Activated T-helper 2 cell treated with anti-CD3 and anti-CD28 coated beads, Interferon-gamma antibody, Interleukin-2, Interleukin-4, amounts not matched to agents 10 μg/mL and 5 μg/mL and 100 μg/mL, durations not matched to agents 14 hours and 24 hours and 36 hours (primary cell): ENCODE measurements at regions not wholly inside any gene's neighbourhood (a gene's known extent, or its start where the extent isn't known, plus 50 kb on each side); places are given as distances from the start of the nearest gene placed in this dataset.

ENCODE experiments used
- DNase-seq: peaks from one replicate; pipeline ENCODE4 v3.0.0; 2021; ENCODE audit warnings: low spot score
- H3K27ac Mint-ChIP-seq: one replicate; pipeline ENCODE4 v1.8.0; 2021; ENCODE audit warnings: mixed read lengths
- H3K27me3 Mint-ChIP-seq: one replicate; pipeline ENCODE4 v1.8.0; 2021; ENCODE audit warnings: low read depth, mixed read lengths
- H3K36me3 Mint-ChIP-seq: one replicate; pipeline ENCODE4 v1.8.0; 2021; ENCODE audit warnings: low read depth, mixed read lengths
- H3K4me1 Mint-ChIP-seq: one replicate; pipeline ENCODE4 v1.8.0; 2021; ENCODE audit warnings: low read depth, mixed read lengths
- H3K4me3 Mint-ChIP-seq: one replicate; pipeline ENCODE4 v1.8.0; 2021; ENCODE audit warnings: low read depth, mild to moderate bottlenecking, moderate library complexity, mixed read lengths
- H3K9me3 Mint-ChIP-seq: one replicate; pipeline ENCODE4 v1.8.0; 2021; ENCODE audit warnings: mixed read lengths
- intact Hi-C: fragments of 100-400 bp; cut with micrococcal nuclease; formaldehyde crosslinking; loops from one replicate; pipeline ENCODE4 v1.15.1; 2023

DNA sequence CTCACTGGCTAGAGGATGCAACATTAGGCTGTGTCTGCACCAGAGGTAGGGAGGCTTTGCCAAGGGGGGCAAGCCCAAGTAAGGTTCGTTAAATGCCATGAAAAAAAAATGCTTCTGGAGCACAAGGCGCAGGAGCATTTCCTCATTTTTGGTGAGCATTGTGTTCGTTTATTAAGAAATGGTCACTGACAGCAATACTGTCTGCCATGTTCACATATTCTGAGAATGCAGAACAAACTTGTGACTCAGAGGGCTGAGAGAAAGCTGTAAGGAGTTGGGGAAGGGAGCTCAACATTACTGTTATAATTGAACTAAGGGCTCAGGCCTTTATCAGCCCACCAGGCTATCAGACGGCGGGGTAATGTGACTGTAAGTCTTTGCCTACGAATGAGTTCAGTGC is 465.4 kb upstream of the BTBD3 start:
- Mint-ChIP-seq H3K4me3 (no peak overlapping the region), H3K9me3 (no peaks in the 10 kb centered on the region), H3K27me3 (no peaks in the 10 kb centered on the region), H3K4me1 (peaks cover 2% of the 10 kb centered on the region), H3K36me3 (no peaks in the 10 kb centered on the region), H3K27ac (no peak overlapping the region)
- intact Hi-C loops: no loop called here
- no peak for DNase-seq

GRCh38 chr20:11453430-11453829 is 464.3 kb upstream of the BTBD3 start:
- no peaks in the 10 kb centered on the region for H3K36me3 Mint-ChIP-seq
- no peak overlapping the region for H3K4me3 Mint-ChIP-seq
- intact Hi-C loops: no loop called here

DNA sequence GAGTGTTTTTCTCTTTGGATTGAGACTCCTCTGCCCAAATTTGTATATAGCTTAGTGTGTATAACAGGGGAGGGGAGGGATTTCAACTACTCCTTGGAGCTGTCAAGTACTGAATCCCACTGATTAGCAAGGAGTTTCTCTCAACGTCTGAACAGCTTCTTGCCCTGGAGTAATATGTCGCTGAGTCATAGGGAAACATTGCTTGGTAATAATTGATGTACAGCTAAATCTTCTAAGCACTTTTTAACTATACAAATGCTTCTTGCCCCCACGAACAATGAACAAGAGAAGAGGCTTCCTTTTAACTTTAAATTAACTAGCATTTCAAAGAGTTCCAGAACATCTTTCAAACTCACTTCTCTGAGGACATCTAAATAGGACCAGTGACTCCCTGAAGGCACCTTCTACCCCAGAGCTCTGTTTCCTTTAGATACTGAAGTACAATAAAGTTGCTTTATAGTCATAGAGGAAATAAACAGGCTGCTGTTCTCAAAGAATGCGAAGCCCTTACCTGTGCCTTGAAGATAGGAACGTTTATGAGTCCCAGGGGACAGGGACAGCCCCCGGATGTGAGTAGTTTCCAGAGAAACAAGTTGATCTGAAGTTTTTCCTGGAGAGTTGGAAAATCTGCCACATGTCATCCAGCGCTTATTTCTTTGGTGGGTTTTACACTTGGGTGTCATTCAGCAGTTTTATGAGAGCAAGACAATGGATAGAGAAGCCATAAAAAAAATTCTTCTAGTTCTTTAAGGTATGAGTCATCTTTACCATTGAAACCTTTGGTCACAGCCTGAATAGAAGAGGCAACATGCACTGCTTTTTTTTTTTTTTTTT is 462.5 kb upstream of the BTBD3 start:
- no peaks in the 10 kb centered on the region for H3K9me3 Mint-ChIP-seq
- H3K27me3 Mint-ChIP-seq: no peaks in the 10 kb centered on the region
- no peak overlapping the region for H3K27ac Mint-ChIP-seq
- H3K4me3 Mint-ChIP-seq: no peak overlapping the region
- intact Hi-C loops: no loop called here
- H3K36me3 Mint-ChIP-seq: no peaks in the 10 kb centered on the region
- peaks cover 2% of the 10 kb centered on the region for H3K4me1 Mint-ChIP-seq
- DNase-seq: no peak

More at GRCh38 chr20:11453430-11453829, 464.3 kb upstream of the BTBD3 start:
- Mint-ChIP-seq H3K4me1 (peaks cover 2% of the 10 kb centered on the region), H3K9me3 (no peaks in the 10 kb centered on the region), H3K27me3 (no peaks in the 10 kb centered on the region), H3K27ac (no peak overlapping the region)
- DNase-seq: no peak

- Mint-ChIP-seq H3K27ac (no peak overlapping the region), H3K4me3 (no peak overlapping the region), H3K36me3 (no peaks in the 10 kb centered on the region), H3K9me3 (no peaks in the 10 kb centered on the region), H3K27me3 (no peaks in the 10 kb centered on the region), H3K4me1 (peaks cover 2% of the 10 kb centered on the region)
- DNase-seq: no peak
- intact Hi-C loops: no loop called here
Measured at GRCh38 chr20:11457488-11457887, 460.2 kb upstream of the BTBD3 start.

DNA sequence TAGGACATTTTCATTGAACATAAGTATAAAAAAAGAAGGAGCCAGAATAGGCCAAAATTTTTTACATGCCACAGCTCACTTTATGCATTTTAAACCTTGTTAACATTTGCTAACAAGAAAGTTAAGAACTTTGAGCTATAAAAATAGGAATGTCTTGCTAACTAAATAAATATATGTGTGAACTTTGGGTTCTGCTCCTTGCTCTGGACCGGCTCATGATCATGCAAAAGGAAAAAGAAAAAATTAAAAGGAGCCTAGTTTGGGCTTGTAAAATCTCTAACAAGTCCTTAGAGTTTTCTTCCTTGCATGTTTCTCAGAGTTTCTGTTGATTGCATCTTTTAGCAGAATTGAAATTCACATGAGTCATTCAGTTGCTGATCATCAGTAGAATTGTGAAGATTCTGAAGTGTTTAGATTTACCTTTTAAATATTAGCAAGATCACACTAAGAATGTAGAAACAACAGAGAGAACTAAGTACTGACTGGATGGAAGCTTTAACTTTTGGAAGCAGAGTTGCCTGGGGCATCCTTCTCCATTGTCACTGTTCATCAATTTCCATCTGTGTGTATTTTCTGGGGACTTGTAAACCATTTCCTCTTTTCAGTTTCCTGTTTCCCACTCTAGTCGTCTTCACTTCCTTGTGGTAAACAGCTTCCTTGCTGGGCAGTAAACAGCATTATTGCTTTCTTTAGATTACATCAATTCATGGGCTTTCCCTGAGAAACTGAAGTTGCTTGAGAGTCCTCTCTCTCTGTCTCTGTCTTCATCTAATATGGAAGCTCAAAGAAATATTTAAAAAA is 458.4 kb upstream of the BTBD3 start:
- no peak for DNase-seq
- Mint-ChIP-seq H3K4me3 (no peak overlapping the region), H3K27ac (no peak overlapping the region)

DNA sequence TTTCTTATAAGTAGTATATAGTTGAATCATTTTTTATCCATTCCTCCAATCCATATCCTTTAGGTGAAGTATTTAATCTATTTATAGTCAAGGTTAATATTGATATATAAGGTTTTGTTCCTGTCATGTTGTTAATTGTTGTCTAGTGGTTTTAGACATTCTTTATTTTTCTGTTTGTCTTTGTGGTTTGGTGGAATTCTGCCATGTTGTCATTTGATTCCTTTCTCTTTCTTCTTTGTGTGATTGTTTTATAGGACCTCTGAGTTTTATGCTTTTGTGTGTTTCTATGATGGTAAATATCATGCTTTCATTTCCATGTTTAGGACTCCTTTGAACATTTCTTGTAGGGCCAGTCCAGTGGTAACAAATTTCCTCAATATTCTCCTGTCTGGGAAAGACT is 450.3 kb upstream of the BTBD3 start:
- intact Hi-C loops: no loop called here
- no peak overlapping the region for H3K4me3 Mint-ChIP-seq
- no peaks in the 10 kb centered on the region for H3K27me3 Mint-ChIP-seq
- DNase-seq: no peak
- no peaks in the 10 kb centered on the region for H3K36me3 Mint-ChIP-seq
- no peak overlapping the region for H3K27ac Mint-ChIP-seq
- peaks cover 12% of the 10 kb centered on the region for H3K9me3 Mint-ChIP-seq
- H3K4me1 Mint-ChIP-seq: no peaks in the 10 kb centered on the region

More for the DNA sequence above, 458.4 kb upstream of the BTBD3 start:
- Mint-ChIP-seq H3K4me1 (peaks cover 2% of the 10 kb centered on the region), H3K27me3 (no peaks in the 10 kb centered on the region), H3K9me3 (no peaks in the 10 kb centered on the region), H3K36me3 (no peaks in the 10 kb centered on the region)
- intact Hi-C loops: no loop called here

DNA sequence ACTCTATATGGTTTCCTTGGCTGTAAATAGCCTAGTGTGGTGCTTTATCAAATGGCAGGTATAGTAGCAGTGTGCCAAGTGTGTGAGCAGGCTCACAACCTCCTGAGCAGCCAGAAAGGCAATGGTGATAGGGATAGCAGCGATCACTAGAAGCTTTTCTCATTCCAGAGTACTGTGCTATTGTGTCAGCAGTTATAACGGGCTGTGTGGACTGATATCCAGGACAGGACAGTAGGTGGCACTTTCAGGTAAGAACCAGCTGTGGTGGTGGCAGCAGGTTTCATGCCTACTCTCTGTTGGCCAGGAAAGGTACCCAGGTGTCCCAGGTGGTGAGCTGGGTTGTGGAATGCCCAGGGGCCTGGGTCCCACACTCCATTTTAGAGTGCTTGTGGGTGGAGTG is 448.8 kb upstream of the BTBD3 start:
- Mint-ChIP-seq H3K36me3 (no peaks in the 10 kb centered on the region), H3K27me3 (no peaks in the 10 kb centered on the region), H3K4me1 (no peaks in the 10 kb centered on the region), H3K27ac (no peak overlapping the region), H3K9me3 (peaks cover 15% of the 10 kb centered on the region), H3K4me3 (no peak overlapping the region)
- intact Hi-C loops: no loop called here
- DNase-seq: no peak

DNA sequence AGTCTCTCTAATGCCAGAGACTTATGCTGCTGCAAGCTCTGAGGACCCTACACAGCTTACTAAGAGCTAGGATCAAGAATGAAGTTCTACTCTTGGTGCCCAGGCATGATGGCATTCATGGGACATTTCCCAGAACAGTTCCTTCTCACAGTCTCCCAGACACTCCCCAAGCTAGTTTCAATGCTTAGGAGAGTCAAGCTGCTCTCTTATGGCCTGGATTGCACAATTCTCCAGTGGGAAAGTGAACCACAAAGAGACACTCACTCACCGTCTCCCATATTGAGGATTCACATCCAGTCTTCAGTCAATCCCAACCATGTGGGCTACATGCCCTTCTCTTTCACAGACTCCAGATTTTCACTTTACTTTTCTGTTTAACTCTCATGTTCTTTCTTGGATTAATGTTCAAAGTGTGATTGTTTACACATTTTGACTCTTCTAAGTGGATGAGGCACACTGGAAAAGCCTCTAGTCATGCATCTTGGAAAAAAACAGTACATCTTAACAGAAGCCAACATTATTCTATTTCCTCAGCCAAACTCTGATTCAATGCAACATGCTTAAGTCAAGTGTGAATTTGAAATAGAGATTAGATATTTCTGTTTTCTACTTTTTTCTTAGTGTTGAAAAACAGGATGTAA is 447.8 kb upstream of the BTBD3 start:
- Mint-ChIP-seq H3K4me1 (no peaks in the 10 kb centered on the region), H3K9me3 (peaks cover 17% of the 10 kb centered on the region), H3K27ac (no peak overlapping the region), H3K36me3 (no peaks in the 10 kb centered on the region), H3K27me3 (no peaks in the 10 kb centered on the region), H3K4me3 (no peak overlapping the region)
- DNase-seq: no peak
- intact Hi-C loops: no loop called here

- Mint-ChIP-seq H3K27ac (no peak overlapping the region), H3K36me3 (no peaks in the 10 kb centered on the region), H3K4me1 (no peaks in the 10 kb centered on the region), H3K4me3 (no peak overlapping the region), H3K27me3 (no peaks in the 10 kb centered on the region), H3K9me3 (peaks cover 34% of the 10 kb centered on the region)
- DNase-seq: no peak
- intact Hi-C loops: no loop called here
Measured at GRCh38 chr20:11473983-11474382, 443.7 kb upstream of the BTBD3 start.

DNA sequence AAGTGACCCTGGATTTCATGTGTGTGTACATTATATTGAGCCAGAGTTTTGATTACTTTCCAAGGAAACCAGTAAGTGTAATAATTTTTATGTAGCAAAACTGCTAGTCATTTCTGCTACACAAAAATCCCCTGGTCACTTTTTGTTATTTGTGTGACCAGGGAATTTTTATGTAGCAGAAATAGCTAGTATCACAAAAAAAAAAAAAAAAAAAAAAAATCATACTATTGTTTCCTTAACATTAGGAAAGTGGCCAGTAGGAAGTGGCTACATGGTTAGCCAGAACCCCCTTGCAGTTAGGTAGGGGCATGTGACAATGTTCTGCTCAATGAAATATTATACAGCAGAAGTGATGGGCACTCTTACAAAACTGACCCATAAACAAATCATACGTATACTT is 434.0 kb upstream of the BTBD3 start:
- Mint-ChIP-seq H3K4me3 (no peak overlapping the region), H3K9me3 (no peaks in the 10 kb centered on the region), H3K4me1 (no peaks in the 10 kb centered on the region), H3K27ac (no peak overlapping the region), H3K36me3 (no peaks in the 10 kb centered on the region), H3K27me3 (no peaks in the 10 kb centered on the region)
- intact Hi-C loops: no loop called here
- no peak for DNase-seq

GRCh38 chr20:11484479-11484878 is 433.2 kb upstream of the BTBD3 start:
- Mint-ChIP-seq H3K4me1 (no peaks in the 10 kb centered on the region), H3K9me3 (no peaks in the 10 kb centered on the region), H3K27me3 (no peaks in the 10 kb centered on the region), H3K36me3 (no peaks in the 10 kb centered on the region), H3K4me3 (no peak overlapping the region), H3K27ac (no peak overlapping the region)
- intact Hi-C loops: no loop called here
- no peak for DNase-seq

DNA sequence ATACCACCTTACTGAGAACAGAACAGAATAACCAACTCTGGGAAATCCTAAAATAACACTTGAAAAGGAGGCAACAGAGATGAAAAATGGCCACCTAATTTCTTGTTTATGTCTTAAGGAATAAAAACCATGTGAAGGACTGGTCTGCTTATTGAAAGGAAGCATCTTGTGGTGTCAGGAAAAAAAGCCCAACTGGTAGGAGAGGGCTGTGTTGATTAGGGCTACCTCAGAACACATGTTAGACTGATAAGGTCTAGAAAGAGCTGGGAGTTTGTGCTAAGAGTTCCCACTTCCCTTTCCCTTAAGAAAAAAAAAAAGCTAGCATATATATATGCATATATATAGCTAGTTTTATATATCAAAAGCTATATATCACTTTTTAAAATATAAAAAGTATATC is 425.3 kb upstream of the BTBD3 start:
- H3K4me1 Mint-ChIP-seq: no peaks in the 10 kb centered on the region
- no peak for DNase-seq
- no peaks in the 10 kb centered on the region for H3K9me3 Mint-ChIP-seq
- intact Hi-C loops: no loop called here
- no peak overlapping the region for H3K4me3 Mint-ChIP-seq
- H3K36me3 Mint-ChIP-seq: no peaks in the 10 kb centered on the region
- no peaks in the 10 kb centered on the region for H3K27me3 Mint-ChIP-seq
- no peak overlapping the region for H3K27ac Mint-ChIP-seq

GRCh38 chr20:11492846-11493245 is 424.8 kb upstream of the BTBD3 start:
- Mint-ChIP-seq H3K9me3 (no peaks in the 10 kb centered on the region), H3K4me1 (no peaks in the 10 kb centered on the region), H3K27me3 (no peaks in the 10 kb centered on the region), H3K27ac (no peak overlapping the region), H3K4me3 (no peak overlapping the region), H3K36me3 (no peaks in the 10 kb centered on the region)
- intact Hi-C loops: no loop called here
- no peak for DNase-seq
